Lung (tissue), 11 donors: ENCODE measurements at regions not wholly inside any gene's neighbourhood (a gene's known extent, or its start where the extent isn't known, plus 50 kb on each side); places are given as distances from the start of the nearest gene placed in this dataset.

Experiments used
- ATAC-seq: fragments of 200-7000 bp; cut with Tn5 transposase; one replicate; pipeline ENCODE4 v1.9.1; 2020; ENCODE audit warnings: moderate number of reproducible peaks; ENCODE audit not compliant: insufficient read depth, low FRiP score
- DNase-seq, 3 donors: peaks; one replicate each; pipeline ENCODE4 v3.0.0-alpha.2; 2013 to 2017
- H3K27ac ChIP-seq, 2 donors: one replicate each; pipeline ENCODE4 v1.5.1; 2013; ENCODE audit warnings: mild to moderate bottlenecking in 2 of 2, moderate library complexity in 2 of 2, control low read depth in 1 of 2, inconsistent platforms in 1 of 2, low read depth in 1 of 2, low read length in 1 of 2
- H3K27me3 ChIP-seq, 3 donors: one replicate each; pipeline ENCODE4 v1.5.1; 2013; ENCODE audit warnings: low read length in 2 of 3; ENCODE audit not compliant: control insufficient read depth in 3 of 3, insufficient read depth in 3 of 3
- H3K36me3 ChIP-seq, 4 donors: one replicate each; pipeline ENCODE4 v1.5.1; 2013; ENCODE audit warnings: low read length in 4 of 4, mild to moderate bottlenecking in 1 of 4, moderate library complexity in 1 of 4; ENCODE audit not compliant: control insufficient read depth in 4 of 4, insufficient read depth in 4 of 4
- H3K4me1 ChIP-seq, 5 donors: one replicate each; pipeline ENCODE4 v1.5.1; 2013; ENCODE audit warnings: low read length in 5 of 5, mild to moderate bottlenecking in 2 of 5, moderate library complexity in 1 of 5; ENCODE audit not compliant: control insufficient read depth in 5 of 5, insufficient read depth in 5 of 5
- H3K4me3 ChIP-seq: one replicate; pipeline ENCODE4 v1.5.1; 2013; ENCODE audit warnings: mild to moderate bottlenecking, control low read depth, moderate library complexity
- H3K9ac ChIP-seq, 2 donors: one replicate each; pipeline ENCODE4 v1.5.1; 2013; ENCODE audit warnings: low read length in 2 of 2, control low read depth in 1 of 2; ENCODE audit not compliant: insufficient read depth in 1 of 2
- H3K9me3 ChIP-seq, 4 donors: one replicate each; pipeline ENCODE4 v1.5.1; 2013; ENCODE audit warnings: low read length in 3 of 4, mild to moderate bottlenecking in 1 of 4, moderate library complexity in 1 of 4; ENCODE audit not compliant: control insufficient read depth in 4 of 4, insufficient read depth in 3 of 4
- WGBS, 2 donors: extraction: QIAGEN DNeasy Blood & Tissue Kit; methylation state at CpG; one replicate each; pipeline ENCODE4 v1.1.7; 2013; 5-methylcytosine and 5-hydroxymethylcytosine counted together
- TF ChIP-seq, protein P1 (sequence below): IDR thresholded peaks from 2 replicates; pipeline ENCODE4 v1.5.1; 2012; ENCODE audit warnings: mild to moderate bottlenecking; ENCODE audit errors: control extremely low read depth, extremely low read depth
- donor health status: control.
- donor health status: control.
- donor health status: Bipolar disorder and iron deficiency.
- donor health status: healthy.
- donor health status: DM: yes; HTN: yes; CAD: no.

- no peak for ATAC-seq
These were observed 85.4 kb upstream of the MYLIP start for GRCh38 chr6:16043171-16044135.

DNA sequence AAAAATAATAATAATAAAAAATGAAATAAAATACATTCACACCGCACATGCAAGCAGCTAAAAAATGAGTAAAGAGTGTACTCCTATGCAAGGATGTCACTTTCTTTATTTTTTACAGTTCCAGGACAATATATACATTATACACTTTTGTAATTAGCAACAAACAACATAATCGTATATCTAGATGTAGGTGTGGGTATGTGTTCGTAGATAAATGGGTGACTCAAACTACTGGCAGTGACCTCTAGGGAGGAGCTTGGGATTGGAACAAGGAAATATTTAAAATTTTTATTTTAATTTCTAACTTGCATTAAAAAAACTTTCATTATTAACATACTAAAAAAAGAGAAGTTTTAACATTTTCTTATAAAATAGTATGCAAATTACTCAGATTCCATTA is 86.1 kb upstream of the MYLIP start:
- TF ChIP-seq, protein P1, sequence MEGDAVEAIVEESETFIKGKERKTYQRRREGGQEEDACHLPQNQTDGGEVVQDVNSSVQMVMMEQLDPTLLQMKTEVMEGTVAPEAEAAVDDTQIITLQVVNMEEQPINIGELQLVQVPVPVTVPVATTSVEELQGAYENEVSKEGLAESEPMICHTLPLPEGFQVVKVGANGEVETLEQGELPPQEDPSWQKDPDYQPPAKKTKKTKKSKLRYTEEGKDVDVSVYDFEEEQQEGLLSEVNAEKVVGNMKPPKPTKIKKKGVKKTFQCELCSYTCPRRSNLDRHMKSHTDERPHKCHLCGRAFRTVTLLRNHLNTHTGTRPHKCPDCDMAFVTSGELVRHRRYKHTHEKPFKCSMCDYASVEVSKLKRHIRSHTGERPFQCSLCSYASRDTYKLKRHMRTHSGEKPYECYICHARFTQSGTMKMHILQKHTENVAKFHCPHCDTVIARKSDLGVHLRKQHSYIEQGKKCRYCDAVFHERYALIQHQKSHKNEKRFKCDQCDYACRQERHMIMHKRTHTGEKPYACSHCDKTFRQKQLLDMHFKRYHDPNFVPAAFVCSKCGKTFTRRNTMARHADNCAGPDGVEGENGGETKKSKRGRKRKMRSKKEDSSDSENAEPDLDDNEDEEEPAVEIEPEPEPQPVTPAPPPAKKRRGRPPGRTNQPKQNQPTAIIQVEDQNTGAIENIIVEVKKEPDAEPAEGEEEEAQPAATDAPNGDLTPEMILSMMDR: no peak
- H3K9me3 ChIP-seq: peaks cover 0 to 3% (median 0%) of the 10 kb centered on the region in 4 donors
- H3K9ac ChIP-seq: no peak overlapping the region
- H3K36me3 ChIP-seq: no peaks in the 10 kb centered on the region
- ATAC-seq (no peak), DNase-seq (no peak)
- H3K4me1 ChIP-seq: no peaks in the 10 kb centered on the region
- H3K27me3 ChIP-seq: no peaks in the 10 kb centered on the region
- no peak overlapping the region for H3K4me3 ChIP-seq
- WGBS, 2 donors: 89 to 93% methylated on average over 3 of the region's 3 CpGs
- no peak overlapping the region for H3K27ac ChIP-seq

More at GRCh38 chr6:16043171-16044135, 85.4 kb upstream of the MYLIP start:
- TF ChIP-seq, protein P1: no peak
- H3K36me3 ChIP-seq: no peaks in the 10 kb centered on the region
- 87 to 90% methylated on average over 5 of the region's 5 CpGs for WGBS, 2 donors
- H3K4me1 ChIP-seq: no peaks in the 10 kb centered on the region
- peak in 1 of 3 donors; percentile 32 for DNase-seq
- H3K27ac ChIP-seq: no peak overlapping the region
- H3K4me3 ChIP-seq: no peak overlapping the region
- H3K9ac ChIP-seq: no peak overlapping the region
- no peaks in the 10 kb centered on the region for H3K27me3 ChIP-seq
- H3K9me3 ChIP-seq: peaks cover 0 to 3% (median 0%) of the 10 kb centered on the region in 4 donors

DNA sequence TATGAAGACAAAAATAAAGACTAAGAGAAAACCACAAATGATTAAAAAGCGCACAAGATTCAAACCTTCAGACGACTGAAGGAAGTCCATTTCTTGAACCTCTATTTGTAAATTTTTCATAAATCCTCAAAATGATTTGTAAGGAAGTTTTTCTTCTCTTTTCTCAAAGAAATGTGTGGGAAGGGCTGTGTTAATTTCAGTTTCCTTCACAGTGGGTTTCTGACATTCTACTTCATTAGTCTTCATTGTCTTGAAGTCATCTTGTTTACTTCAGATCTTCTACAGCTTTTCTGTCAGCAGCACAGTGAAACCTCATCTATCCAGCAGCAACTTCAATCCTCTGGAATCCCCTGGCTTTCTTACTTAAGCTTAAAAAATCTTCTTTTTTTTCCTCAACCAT is 87.6 kb upstream of the MYLIP start:
- ATAC-seq (no peak), DNase-seq (no peak)
- no peak overlapping the region for H3K4me3 ChIP-seq
- H3K36me3 ChIP-seq: no peaks in the 10 kb centered on the region
- TF ChIP-seq, protein P1: no peak
- H3K9ac ChIP-seq: no peak overlapping the region
- H3K4me1 ChIP-seq: no peaks in the 10 kb centered on the region
- H3K27me3 ChIP-seq: no peaks in the 10 kb centered on the region
- peaks cover 0 to 3% (median 0%) of the 10 kb centered on the region in 4 donors for H3K9me3 ChIP-seq
- no peak overlapping the region for H3K27ac ChIP-seq
- WGBS, 2 donors: 74 to 81% methylated on average over 2 of the region's 2 CpGs
